ENCODE measurements at regions not wholly inside any gene's neighbourhood (a gene's known extent, or its start where the extent isn't known, plus 50 kb on each side); places are given as distances from the start of the nearest gene placed in this dataset.

DNA sequence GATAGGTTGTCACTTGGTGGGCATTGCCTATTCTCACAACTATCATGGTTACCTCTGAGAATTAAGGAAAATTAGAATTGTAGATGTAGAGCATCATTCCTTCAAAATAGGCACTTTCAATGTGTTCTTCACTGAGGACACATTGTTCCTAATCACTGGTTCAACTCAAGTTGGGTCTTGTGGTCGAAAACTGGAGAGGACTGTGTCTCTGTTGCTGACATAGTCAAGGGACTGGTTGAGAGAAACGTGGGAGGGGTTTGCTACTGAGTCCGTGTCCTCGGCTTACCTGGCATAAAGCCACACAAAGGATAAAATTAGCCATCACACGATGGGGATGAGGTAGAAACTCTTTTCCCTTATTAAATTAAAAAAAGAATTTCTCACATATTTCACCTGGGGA lies 205.9 kb upstream of the CD180 start:
- no peak for ATAC-seq
- no peak for TF ChIP-seq CTCF (IDR thresholded peaks at IDR 0.05)
- Mint-ChIP-seq H3K27ac (no peak overlapping the region), H3K4me1 (ENCODE audit: low read depth) (no peaks in the 10 kb centered on the region), H3K36me3 (ENCODE audit: low read depth) (no peaks in the 10 kb centered on the region), H3K9me3 (no peaks in the 10 kb centered on the region), H3K4me3 (no peak overlapping the region), H3K27me3 (peaks cover 2% of the 10 kb centered on the region)
- CTCF ChIA-PET = no interaction called here
- intact Hi-C loops (cut with micrococcal nuclease) = no loop called here
- POLR2A ChIA-PET = no interaction called here
- no peak for DNase-seq

DNA sequence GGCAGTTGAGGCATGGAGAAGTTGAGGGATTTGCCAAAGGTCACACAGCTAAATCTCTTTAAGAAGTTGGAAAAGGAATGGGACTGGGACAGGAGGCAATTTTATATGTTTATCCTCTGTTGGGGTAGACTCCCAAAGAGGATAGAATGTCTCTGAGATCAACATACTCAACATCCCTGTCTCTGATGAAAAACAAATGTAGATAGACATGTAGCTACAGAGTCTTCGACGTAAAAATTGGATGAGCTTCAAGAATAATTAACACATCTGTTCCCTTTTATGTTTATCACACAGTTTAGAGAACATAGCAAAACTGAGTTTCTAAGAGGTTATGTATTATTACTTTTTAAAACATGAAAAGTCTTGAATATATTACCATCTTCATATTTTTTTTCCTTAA lies 204.6 kb upstream of the CD180 start:
- ATAC-seq = no peak
- intact Hi-C loops (cut with micrococcal nuclease) = no loop called here
- CTCF ChIA-PET = interaction anchor here (0.6 kb wide), 1 partner anchor 531 kb away, joined by 3 read pairs; no protein-coding TSS in a partner anchor
- POLR2A ChIA-PET = no interaction called here
- Mint-ChIP-seq H3K9me3 (no peaks in the 10 kb centered on the region), H3K27me3 (peaks cover 2% of the 10 kb centered on the region), H3K27ac (no peak overlapping the region), H3K4me3 (no peak overlapping the region), H3K36me3 (ENCODE audit: low read depth) (no peaks in the 10 kb centered on the region), H3K4me1 (ENCODE audit: low read depth) (no peaks in the 10 kb centered on the region)
- no peak for TF ChIP-seq CTCF (IDR thresholded peaks at IDR 0.05)
- no peak for DNase-seq

- CTCF ChIA-PET = no interaction called here
- DNase-seq (no peak), ATAC-seq (no peak)
- Mint-ChIP-seq H3K36me3 (ENCODE audit: low read depth) (no peaks in the 10 kb centered on the region), H3K9me3 (no peaks in the 10 kb centered on the region), H3K4me1 (ENCODE audit: low read depth) (no peaks in the 10 kb centered on the region), H3K4me3 (no peak overlapping the region), H3K27ac (no peak overlapping the region), H3K27me3 (peaks cover 2% of the 10 kb centered on the region)
- intact Hi-C loops (cut with micrococcal nuclease) = no loop called here
- POLR2A ChIA-PET = no interaction called here
- no peak for TF ChIP-seq CTCF (IDR thresholded peaks at IDR 0.05)
These were observed 204.2 kb upstream of the CD180 start for GRCh38 chr5:67400752-67401151.

DNA sequence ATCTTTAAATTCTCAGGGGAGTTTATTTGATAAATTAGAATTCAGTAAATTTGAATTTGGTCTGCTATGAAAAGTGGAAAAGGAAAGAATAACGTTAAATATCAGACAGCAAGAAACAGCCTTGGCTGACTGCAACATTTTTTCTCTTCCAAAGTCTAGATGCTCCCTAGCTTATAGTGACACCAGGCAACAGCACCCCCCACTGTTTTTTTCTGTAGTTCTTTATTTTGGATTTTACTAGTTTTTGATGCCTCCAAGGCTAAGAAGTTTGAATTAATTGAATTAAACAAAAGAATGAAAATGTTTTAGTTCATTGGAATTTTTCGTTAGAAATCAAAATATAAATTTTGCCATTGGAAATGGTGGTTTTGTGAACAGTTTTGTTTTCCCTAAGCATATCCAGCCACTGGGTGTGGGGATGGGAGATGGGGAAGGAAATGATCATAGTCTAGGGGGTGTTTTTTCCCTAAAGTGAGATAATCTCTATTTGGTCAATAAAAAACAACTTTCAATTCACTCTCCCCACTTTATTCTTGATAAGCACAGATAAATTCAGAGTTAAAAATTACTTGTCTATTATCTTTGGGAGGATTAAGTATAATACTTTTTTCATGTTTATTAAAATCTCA lies 199.3 kb upstream of the CD180 start:
- ChIA-PET CTCF (no interaction called here), POLR2A (interaction anchor here (0.8 kb wide), 1 partner anchor 18 kb away, joined by 3 read pairs; no protein-coding TSS in a partner anchor)
- H3K36me3 Mint-ChIP-seq (ENCODE audit: low read depth) = no peaks in the 10 kb centered on the region
- ATAC-seq = no peak
- no peaks in the 10 kb centered on the region for H3K4me1 Mint-ChIP-seq (ENCODE audit: low read depth)
- no peak overlapping the region for H3K27ac Mint-ChIP-seq
- intact Hi-C loops (cut with micrococcal nuclease) = no loop called here
- no peaks in the 10 kb centered on the region for H3K9me3 Mint-ChIP-seq
- peaks cover 2% of the 10 kb centered on the region for H3K27me3 Mint-ChIP-seq
- no peak for DNase-seq
- no peak overlapping the region for H3K4me3 Mint-ChIP-seq
- no peak for TF ChIP-seq CTCF (IDR thresholded peaks at IDR 0.05)

GRCh38 chr5:67393211-67393610 lies 196.6 kb upstream of the CD180 start:
- DNase-seq = no peak
- Mint-ChIP-seq H3K27ac (no peak overlapping the region), H3K4me3 (no peak overlapping the region), H3K36me3 (ENCODE audit: low read depth) (no peaks in the 10 kb centered on the region), H3K9me3 (no peaks in the 10 kb centered on the region), H3K4me1 (ENCODE audit: low read depth) (no peaks in the 10 kb centered on the region), H3K27me3 (peaks cover 2% of the 10 kb centered on the region)
- no peak for ATAC-seq
- POLR2A ChIA-PET = no interaction called here
- intact Hi-C loops (cut with micrococcal nuclease) = no loop called here
- CTCF ChIA-PET = no interaction called here
- no peak for TF ChIP-seq CTCF (IDR thresholded peaks at IDR 0.05)
